CD4-positive, alpha-beta T cell treated with Interferon gamma for 1 hour (primary cell): ENCODE measurements at regions not wholly inside any gene's neighbourhood (a gene's known extent, or its start where the extent isn't known, plus 50 kb on each side); places are given as distances from the start of the nearest gene placed in this dataset.
"Not testable (repeated sequence)": the region's sequence is repeated elsewhere in the genome, so short reads cannot be mapped to it uniquely, and the experiment has no call there.

Experiments used
- DNase-seq: peaks from one replicate; pipeline ENCODE4 v3.0.0-alpha.2; 2020

DNA sequence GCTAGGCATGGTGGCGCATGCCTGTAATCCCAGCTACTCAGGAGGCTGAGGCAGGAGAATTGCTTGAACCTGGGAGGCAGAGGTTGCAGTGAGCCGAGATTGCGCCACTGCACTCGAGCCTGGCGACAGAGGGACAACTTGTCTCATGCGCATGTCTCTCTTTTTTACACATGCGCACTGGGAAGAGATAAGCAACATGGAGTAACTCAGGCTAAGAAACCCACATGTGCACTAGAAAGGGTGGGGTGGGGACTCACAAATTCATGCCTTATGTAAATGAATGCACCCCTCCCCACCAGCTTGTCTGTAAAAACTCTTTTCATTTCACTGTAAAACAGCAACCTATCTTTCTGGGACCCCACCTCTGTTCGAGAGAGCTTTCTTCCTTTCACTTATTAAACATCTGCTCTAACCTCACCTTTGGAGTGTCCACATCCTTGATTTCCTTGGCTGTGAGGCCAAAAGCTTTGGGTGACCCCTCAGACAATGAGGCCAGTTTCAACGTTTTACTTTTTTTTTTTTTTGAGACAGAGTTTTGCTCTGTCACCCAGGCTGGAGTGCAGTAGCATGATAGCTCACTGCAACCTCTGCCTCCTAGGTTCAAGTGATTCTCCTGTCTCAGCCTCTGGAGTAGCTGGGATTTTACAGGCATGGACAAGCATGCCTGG is 91.6 kb upstream of the RMP24 start:
- no peak for DNase-seq

DNA sequence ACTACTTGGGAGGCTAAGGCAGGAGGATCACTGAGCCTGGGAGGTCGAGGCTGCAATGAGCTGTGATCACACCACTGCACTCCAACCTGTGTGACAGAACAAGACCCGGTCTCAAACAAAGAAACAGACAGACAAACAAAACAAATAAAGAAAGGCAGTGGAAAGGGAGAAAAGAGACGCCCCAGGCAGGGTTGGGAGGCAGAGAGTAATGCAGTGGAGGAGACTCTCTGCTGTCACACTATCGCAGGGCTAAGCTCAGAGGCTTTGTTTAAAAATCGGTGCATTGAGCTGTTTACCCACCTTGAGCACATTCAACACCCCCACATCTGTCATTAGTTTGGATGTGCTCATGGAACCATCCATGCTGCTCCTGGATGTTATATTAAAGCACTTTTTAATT is 84.2 kb upstream of the RMP24 start:
- no peak for DNase-seq

DNA sequence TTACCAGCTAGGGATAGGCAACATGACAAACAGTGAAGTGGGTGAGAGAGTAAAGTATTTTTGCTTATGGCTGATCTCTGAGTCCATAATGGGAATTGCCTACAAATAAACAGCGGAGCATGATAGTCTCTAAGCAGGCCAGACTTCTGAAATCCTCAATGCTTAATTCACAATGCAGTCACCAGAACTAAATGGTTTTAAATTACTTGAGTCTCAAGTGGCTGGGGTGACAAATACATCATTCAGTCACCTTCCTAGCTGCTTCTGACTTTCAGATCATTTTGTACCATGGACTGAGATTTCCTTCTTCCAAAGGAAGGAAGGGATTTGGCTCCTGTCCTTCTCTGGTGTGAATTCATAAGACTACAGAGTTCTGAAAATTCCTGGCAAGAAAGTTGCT is 82.8 kb upstream of the RMP24 start:
- no peak for DNase-seq

GRCh38 chr18:35890323-35890722 is 82.2 kb upstream of the RMP24 start:
- DNase-seq = no peak

DNA sequence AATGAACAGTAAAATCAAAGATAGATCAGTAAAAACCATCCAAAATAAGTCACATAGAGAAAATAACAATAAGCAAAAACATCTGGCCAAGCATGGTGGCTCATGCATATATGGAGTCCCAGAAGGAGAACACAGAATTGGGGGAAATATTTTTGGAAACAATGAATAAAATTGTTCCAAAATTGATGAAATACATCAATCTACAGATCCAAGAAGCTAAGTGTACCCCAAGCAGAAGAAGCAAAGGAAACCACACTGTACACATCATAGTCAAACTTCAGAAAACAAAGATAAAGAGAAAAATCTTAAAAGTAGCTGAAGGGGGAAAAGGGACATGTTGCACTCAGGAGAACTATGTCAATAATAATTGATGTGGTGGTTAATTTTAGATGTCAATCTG is 80.4 kb upstream of the RMP24 start:
- DNase-seq = no peak

DNA sequence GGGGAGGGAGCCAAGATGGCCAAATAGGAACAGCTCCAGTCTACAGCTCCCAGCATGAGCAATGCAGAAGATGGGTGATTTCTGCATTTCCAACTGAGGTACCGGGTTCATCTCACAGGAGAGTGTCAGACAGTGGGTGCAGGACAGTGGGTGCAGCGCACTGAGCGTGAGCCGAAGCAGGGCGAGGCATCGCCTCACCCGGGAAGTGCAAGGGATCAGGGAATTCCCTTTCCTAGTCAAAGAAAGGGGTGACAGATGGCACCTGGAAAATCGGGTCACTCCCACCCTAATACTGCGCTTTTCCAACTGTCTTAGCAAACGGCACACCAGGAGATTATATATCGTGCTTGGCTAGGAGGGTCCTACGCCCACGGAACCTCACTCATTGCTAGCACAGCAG is 75.0 kb upstream of the RMP24 start:
- DNase-seq = not testable (repeated sequence)

DNA sequence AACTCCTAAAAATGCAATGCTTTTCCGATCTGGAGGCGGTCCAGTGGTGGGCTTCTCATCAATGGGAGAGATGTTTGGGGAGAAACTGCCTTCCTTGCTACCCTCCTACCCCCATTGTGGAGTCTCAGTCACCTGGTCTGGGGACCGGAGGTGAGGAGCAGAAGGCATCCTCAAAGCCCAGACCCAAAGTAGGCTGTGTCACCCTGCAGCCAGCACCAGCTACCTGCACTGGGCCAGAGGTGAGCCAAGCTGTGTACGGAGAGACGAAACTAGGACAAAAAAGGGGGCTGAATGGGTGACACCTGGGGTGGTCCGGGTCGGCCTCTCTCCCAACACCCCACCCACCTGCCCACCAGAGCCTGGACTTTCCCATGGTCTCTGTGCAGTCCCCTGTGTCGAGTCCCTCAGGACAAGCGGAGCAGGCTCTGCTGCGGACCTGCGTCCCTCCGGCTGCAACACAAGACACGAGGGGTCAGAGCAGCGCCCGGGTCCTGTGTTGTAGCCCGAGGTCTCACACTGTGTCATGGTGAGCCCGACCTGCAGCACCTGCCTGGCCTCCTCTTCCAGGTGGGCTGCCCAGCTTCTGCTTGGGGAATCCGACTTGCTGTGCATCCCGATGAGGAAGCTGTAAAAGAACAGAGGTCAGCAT is 68.0 kb upstream of the RMP24 start:
- DNase-seq = no peak

GRCh38 chr18:35905436-35905835 is 67.0 kb upstream of the RMP24 start:
- no peak for DNase-seq

DNA sequence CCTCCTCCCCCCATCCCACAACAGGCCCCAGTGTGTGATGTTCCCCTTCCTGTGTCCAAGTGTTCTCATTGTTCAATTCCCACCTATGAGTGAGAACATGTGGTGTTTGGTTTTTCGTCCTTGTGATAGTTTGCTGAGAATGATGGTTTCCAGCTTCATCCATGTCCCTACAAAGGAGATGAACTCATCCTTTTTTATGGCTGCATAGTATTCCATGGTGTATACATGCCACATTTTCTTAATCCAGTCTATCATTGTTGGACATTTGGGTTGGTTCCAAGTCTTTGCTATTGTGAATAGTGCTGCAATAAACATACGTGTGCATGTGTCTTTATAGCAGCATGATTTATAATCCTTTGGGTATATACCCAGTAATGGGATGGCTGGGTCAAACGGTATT is 66.2 kb upstream of the RMP24 start:
- DNase-seq = not testable (repeated sequence)

- DNase-seq = no peak
These were observed 62.2 kb upstream of the RMP24 start for GRCh38 chr18:35910327-35910726.

DNA sequence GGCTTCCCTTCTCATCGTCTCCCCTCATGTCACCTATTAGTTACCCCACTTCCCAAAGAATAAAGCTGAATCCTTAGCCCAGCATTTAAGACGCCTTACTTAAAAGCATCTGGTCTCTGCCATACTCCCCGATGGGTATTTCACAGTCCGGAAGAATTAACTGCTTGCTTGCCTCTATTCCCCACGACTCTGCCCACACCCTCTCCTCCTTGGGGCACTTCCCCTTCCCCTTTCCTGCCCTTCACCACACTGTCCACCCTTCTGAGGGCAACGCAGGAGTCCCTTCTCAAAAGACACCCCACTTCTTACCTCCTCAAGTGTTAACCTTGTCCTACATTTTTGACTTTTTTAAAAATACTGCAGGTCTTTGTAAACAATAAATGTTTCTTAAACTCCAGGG is 60.1 kb upstream of the RMP24 start:
- no peak for DNase-seq

GRCh38 chr18:35915056-35915455 is 57.4 kb upstream of the RMP24 start:
- no peak for DNase-seq

DNA sequence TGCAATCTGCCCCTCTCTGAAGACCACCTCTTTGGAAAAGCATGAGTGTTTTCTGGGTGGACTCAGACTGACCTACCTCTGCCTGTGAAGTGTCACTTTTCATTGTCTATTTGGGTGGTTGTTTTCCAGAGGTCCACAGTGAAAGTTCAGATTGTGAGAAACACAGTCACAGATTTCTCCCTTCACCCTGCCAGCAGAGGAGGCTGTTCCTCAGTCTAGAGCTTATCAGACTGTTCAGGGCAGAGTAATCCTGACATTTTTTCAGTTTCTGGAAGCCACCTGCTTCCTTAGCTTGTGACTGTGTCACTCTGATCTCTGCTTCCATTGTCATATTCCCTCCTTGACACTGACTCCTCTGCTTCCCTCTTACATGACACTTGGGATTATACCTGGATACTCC is 55.4 kb upstream of the RMP24 start:
- DNase-seq = no peak

- DNase-seq = no peak
These were observed 53.9 kb upstream of the RMP24 start for GRCh38 chr18:35918564-35918963.

DNA sequence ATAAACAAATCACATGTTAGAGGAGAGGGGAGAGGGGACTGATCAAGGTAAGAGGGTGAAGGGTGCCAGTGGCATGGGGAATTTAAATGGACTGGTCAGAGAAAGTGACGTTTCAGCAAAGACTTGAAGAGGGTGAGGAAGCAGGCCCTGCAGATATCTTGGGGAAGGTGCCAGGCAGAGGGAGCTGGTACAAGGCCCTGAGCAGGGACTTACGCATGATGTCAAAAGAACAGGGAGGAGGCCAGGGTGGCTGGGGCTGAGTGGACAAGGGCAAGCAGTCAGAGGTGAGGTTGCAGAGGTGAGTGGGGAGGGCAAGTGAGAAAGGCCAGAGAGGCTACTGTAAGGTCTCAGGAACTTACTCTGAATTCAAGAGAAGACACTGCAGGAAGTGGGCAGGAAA is 53.3 kb upstream of the RMP24 start:
- DNase-seq = no peak

GRCh38 chr18:35920623-35921022 is 51.9 kb upstream of the RMP24 start:
- DNase-seq = no peak
